ENCODE measurements at regions not wholly inside any gene's neighbourhood (a gene's known extent, or its start where the extent isn't known, plus 50 kb on each side); places are given as distances from the start of the nearest gene placed in this dataset.

DNA sequence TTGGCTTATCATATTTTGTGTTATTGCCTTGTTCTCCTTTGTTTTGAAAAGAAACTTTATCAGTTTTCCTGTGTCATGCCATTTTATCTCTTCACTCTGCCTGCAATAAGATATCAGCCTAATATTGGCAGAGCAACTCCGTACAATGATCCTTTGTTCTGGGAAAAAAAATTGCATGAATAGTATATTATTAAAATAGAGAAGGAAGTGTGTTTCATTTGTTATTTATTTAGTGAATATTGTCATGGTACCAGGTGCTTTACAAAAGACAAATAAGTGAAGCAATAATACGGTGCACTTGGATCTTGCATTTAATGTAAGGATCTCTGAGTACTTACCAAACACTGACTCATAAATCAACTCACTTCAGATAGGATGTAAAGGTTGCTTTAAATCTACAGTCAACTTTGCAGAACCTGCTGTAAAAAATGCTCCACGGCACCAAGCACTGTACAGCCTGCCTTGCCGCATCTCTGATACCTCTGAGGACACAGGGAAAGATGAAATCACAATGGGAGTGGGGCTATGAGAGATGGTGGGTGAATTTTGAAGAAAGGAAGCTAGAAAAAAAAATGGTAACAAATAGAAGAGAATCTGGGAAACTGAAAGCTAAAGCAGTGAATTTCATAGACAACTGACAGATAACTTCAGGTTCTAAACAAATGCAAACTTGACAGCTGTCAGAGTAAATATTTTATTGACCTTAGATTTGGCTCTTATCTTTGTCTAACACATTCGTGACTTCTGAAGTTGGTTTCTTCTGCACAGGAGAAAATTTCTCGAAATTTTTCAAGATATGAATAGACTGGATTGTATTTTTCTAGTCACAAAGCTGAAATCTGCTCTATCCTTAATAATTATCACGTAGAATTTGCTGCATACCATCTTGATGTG is 232.1 kb downstream of the ENC1 start:
- Histone ChIP-seq H4K20me1 (replicated peaks; ENCODE audit: control insufficient read depth, extremely low read depth, insufficient read depth, low read length) (no peaks in the 10 kb centered on the region), H3K9me1 (replicated peaks; ENCODE audit: control insufficient read depth, extremely low read depth, insufficient read depth, low read length) (no peaks in the 10 kb centered on the region), H3K9me3 (replicated peaks; ENCODE audit: control insufficient read depth, insufficient read depth, low read length) (no peaks in the 10 kb centered on the region), H3K27me3 (ENCODE audit: control insufficient read depth in 2 of 2, insufficient read depth in 2 of 2, low read length in 2 of 2) (no peaks in the 10 kb centered on the region), H3K27ac (ENCODE audit: insufficient read depth, low read depth, low read length) (peak overlapping the region; percentile 51), H3K4me3 (replicated peaks in 1 of 3; ENCODE audit: insufficient read depth in 1 of 3, low read depth in 1 of 3, low read length in 3 of 3) (peak overlapping the region in 1 of 3 experiments; percentile 25), H3K79me2 (ENCODE audit: control insufficient read depth, insufficient read depth, low read length) (no peaks in the 10 kb centered on the region), H2AFZ (ENCODE audit: low read depth, low read length) (peak overlapping the region; percentile 50), H3K36me3 (ENCODE audit: control insufficient read depth in 2 of 2, extremely low read depth in 1 of 2, insufficient read depth in 2 of 2, low read length in 2 of 2) (no peaks in the 10 kb centered on the region), H3K4me2 (ENCODE audit: insufficient read depth, low read length) (peak overlapping the region; percentile 69), H3K4me1 (ENCODE audit: control insufficient read depth, extremely low read depth, insufficient read depth, low read length) (peaks cover 13% of the 10 kb centered on the region), H3K9ac (replicated peaks; ENCODE audit: extremely low read depth, insufficient read depth, low read length) (peak overlapping the region; percentile 55)
- peak; percentile 46 for FAIRE-seq
- intact Hi-C loops (cut with micrococcal nuclease) (no loop called here), dilution Hi-C loops (cut with MboI; ENCODE audit: extremely low pct_ligation_motif_present, low sequenced_read_pairs) (no loop called here)
- peak; percentile 76 for DNase-seq (ENCODE audit: low read depth, low spot score)
- POLR2A ChIA-PET = interaction anchor here (0.6 kb wide), 1 partner anchor 95 kb away, joined by 3 read pairs; no protein-coding TSS in a partner anchor
- no TSS peak for BruUV-seq (replicated peaks)
- no peak for TF ChIP-seq JUN (IDR thresholded peaks at IDR 0.05; ENCODE audit: borderline replicate concordance, insufficient read depth, insufficient read length, low read depth)
- no peak for TF ChIP-seq MYC (IDR thresholded peaks at IDR 0.05; ENCODE audit: low read depth, low read length)
- TF ChIP-seq, protein P1, sequence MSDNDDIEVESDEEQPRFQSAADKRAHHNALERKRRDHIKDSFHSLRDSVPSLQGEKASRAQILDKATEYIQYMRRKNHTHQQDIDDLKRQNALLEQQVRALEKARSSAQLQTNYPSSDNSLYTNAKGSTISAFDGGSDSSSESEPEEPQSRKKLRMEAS (IDR thresholded peaks at IDR 0.05; ENCODE audit: insufficient read depth, insufficient read length) = no peak
- TF ChIP-seq GATA2 (IDR thresholded peaks at IDR 0.05; ENCODE audit: insufficient read depth, insufficient read length, low read depth, low read length) = no peak
- TF ChIP-seq POLR2A (IDR thresholded peaks at IDR 0.05; ENCODE audit: low read depth, low read length) = no peak
- TF ChIP-seq EZH2 (IDR thresholded peaks at IDR 0.05; ENCODE audit: borderline replicate concordance, low read depth, low read length, severe bottlenecking) = no peak
- TF ChIP-seq, protein P2, sequence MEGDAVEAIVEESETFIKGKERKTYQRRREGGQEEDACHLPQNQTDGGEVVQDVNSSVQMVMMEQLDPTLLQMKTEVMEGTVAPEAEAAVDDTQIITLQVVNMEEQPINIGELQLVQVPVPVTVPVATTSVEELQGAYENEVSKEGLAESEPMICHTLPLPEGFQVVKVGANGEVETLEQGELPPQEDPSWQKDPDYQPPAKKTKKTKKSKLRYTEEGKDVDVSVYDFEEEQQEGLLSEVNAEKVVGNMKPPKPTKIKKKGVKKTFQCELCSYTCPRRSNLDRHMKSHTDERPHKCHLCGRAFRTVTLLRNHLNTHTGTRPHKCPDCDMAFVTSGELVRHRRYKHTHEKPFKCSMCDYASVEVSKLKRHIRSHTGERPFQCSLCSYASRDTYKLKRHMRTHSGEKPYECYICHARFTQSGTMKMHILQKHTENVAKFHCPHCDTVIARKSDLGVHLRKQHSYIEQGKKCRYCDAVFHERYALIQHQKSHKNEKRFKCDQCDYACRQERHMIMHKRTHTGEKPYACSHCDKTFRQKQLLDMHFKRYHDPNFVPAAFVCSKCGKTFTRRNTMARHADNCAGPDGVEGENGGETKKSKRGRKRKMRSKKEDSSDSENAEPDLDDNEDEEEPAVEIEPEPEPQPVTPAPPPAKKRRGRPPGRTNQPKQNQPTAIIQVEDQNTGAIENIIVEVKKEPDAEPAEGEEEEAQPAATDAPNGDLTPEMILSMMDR (IDR thresholded peaks at IDR 0.05; ENCODE audit: extremely low read depth in 1 of 2, insufficient read depth in 1 of 2, low read depth in 1 of 2, low read length in 2 of 2) = no peak
- no peak for TF ChIP-seq POLR2AphosphoS5 (IDR thresholded peaks at IDR 0.05; ENCODE audit: insufficient read depth, low read depth, low read length)
- no peak for TF ChIP-seq FOS (IDR thresholded peaks at IDR 0.05; ENCODE audit: borderline replicate concordance, insufficient read depth, low read length)
- CTCF ChIA-PET = interaction anchor here (0.8 to 2.5 kb wide), 5 partner anchors 8 to 232 kb away, joined by 3 to 8 read pairs (median 4); partner anchors contain the start of gene ENC1

Data from endothelial cell of umbilical vein (primary cell).